ENCODE measurements at regions not wholly inside any gene's neighbourhood (a gene's known extent, or its start where the extent isn't known, plus 50 kb on each side); places are given as distances from the start of the nearest gene placed in this dataset.

- Mint-ChIP-seq H3K36me3 (ENCODE audit: insufficient read depth in 2 of 2) (no peaks in the 10 kb centered on the region), H3K4me3 (no peak overlapping the region), H3K4me1 (ENCODE audit: low read depth) (no peaks in the 10 kb centered on the region), H3K9me3 (peaks cover 1 to 3% of the 10 kb centered on the region in 2 donors), H3K27ac (no peak overlapping the region), H3K27me3 (ENCODE audit: low read depth) (no peaks in the 10 kb centered on the region)
- DNase-seq (no peak), ATAC-seq (replicated peaks in 1 of 2) (no peak)
These were observed 1137.0 kb downstream of the PCDH18 start for GRCh38 chr4:136395212-136395722.

DNA sequence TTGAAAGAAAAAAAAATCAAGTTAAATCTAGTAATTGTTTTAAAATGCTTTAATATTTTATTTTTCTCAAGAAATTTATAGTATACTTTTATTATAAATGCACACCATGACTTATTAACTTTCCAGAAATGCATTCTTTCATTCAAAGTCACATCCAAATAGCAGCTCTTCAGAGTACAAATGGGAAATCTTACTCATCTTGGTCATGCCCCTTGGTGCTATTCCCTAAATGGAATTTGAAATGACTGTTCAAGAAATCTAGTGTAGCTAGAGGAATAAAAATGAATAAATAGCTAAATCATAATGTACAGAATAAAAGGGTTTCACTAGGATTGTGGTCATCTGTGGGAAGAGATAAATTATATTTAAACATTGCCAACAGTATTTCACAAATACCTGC is 1139.7 kb downstream of the PCDH18 start:
- H3K4me1 Mint-ChIP-seq (ENCODE audit: low read depth), result no peaks in the 10 kb centered on the region
- no peak overlapping the region for H3K27ac Mint-ChIP-seq
- no peaks in the 10 kb centered on the region for H3K36me3 Mint-ChIP-seq (ENCODE audit: insufficient read depth in 2 of 2)
- peaks cover 1 to 3% of the 10 kb centered on the region in 2 donors for H3K9me3 Mint-ChIP-seq
- ATAC-seq (replicated peaks in 1 of 2) (no peak), DNase-seq (no peak)
- no peaks in the 10 kb centered on the region for H3K27me3 Mint-ChIP-seq (ENCODE audit: low read depth)
- H3K4me3 Mint-ChIP-seq, result no peak overlapping the region

- H3K27ac Mint-ChIP-seq, result no peak overlapping the region
- H3K27me3 Mint-ChIP-seq (ENCODE audit: low read depth), result no peaks in the 10 kb centered on the region
- peaks cover 1 to 3% of the 10 kb centered on the region in 2 donors for H3K9me3 Mint-ChIP-seq
- H3K4me3 Mint-ChIP-seq, result no peak overlapping the region
- H3K4me1 Mint-ChIP-seq (ENCODE audit: low read depth), result no peaks in the 10 kb centered on the region
- DNase-seq (no peak), ATAC-seq (replicated peaks in 1 of 2) (no peak)
- H3K36me3 Mint-ChIP-seq (ENCODE audit: insufficient read depth in 2 of 2), result no peaks in the 10 kb centered on the region
These were observed 1141.5 kb downstream of the PCDH18 start for GRCh38 chr4:136390824-136391223.

DNA sequence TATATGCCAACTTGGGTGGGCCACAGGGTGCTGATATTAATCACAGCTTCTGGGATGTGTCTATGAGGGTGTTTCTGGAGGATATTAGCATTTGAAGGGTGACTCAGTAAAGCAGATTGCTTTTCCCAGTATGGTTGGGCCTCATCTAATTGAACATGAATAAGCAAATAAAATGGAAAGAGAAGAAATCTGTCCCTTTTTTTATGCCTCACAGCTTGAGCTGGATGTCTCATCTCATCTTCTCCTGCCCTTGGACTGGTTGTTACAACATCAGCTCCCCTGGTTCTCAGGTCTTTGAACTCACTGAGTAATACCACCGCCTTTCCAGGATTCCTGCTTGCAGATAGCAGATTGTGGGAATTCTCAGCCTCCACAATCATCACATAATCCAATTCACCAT is 1149.2 kb downstream of the PCDH18 start:
- DNase-seq (no peak), ATAC-seq (replicated peaks in 1 of 2) (no peak)
- H3K36me3 Mint-ChIP-seq (ENCODE audit: insufficient read depth in 2 of 2), result no peaks in the 10 kb centered on the region
- no peaks in the 10 kb centered on the region for H3K27me3 Mint-ChIP-seq (ENCODE audit: low read depth)
- no peaks in the 10 kb centered on the region for H3K9me3 Mint-ChIP-seq
- H3K4me1 Mint-ChIP-seq (ENCODE audit: low read depth), result no peaks in the 10 kb centered on the region
- no peak overlapping the region for H3K4me3 Mint-ChIP-seq
- no peak overlapping the region for H3K27ac Mint-ChIP-seq

- Mint-ChIP-seq H3K36me3 (ENCODE audit: insufficient read depth in 2 of 2) (no peaks in the 10 kb centered on the region), H3K27me3 (ENCODE audit: low read depth) (no peaks in the 10 kb centered on the region), H3K4me1 (ENCODE audit: low read depth) (no peaks in the 10 kb centered on the region), H3K27ac (no peak overlapping the region), H3K9me3 (peaks cover 0 to 5% of the 10 kb centered on the region in 2 donors), H3K4me3 (no peak overlapping the region)
- DNase-seq, result no peak
- ATAC-seq (replicated peaks in 1 of 2), result no peak
These were observed 1161.1 kb downstream of the PCDH18 start for GRCh38 chr4:136371231-136371630.

- no peak overlapping the region for H3K4me3 Mint-ChIP-seq
- H3K4me1 Mint-ChIP-seq (ENCODE audit: low read depth), result no peaks in the 10 kb centered on the region
- DNase-seq (no peak), ATAC-seq (replicated peaks in 1 of 2) (no peak)
- no peaks in the 10 kb centered on the region for H3K27me3 Mint-ChIP-seq (ENCODE audit: low read depth)
- no peaks in the 10 kb centered on the region for H3K36me3 Mint-ChIP-seq (ENCODE audit: insufficient read depth in 2 of 2)
- peaks cover 2 to 4% of the 10 kb centered on the region in 2 donors for H3K9me3 Mint-ChIP-seq
- H3K27ac Mint-ChIP-seq, result no peak overlapping the region
These were observed 1163.2 kb downstream of the PCDH18 start for GRCh38 chr4:136369073-136369472.

- Mint-ChIP-seq H3K27ac (no peak overlapping the region), H3K4me3 (no peak overlapping the region), H3K27me3 (ENCODE audit: low read depth) (no peaks in the 10 kb centered on the region), H3K4me1 (ENCODE audit: low read depth) (no peaks in the 10 kb centered on the region), H3K9me3 (no peaks in the 10 kb centered on the region), H3K36me3 (ENCODE audit: insufficient read depth in 2 of 2) (no peaks in the 10 kb centered on the region)
- DNase-seq (no peak), ATAC-seq (replicated peaks in 1 of 2) (no peak)
These were observed 1174.7 kb downstream of the PCDH18 start for GRCh38 chr4:136357556-136357955.

GRCh38 chr4:136355970-136356369 is 1176.3 kb downstream of the PCDH18 start:
- no peak for DNase-seq
- H3K9me3 Mint-ChIP-seq, result no peaks in the 10 kb centered on the region
- no peaks in the 10 kb centered on the region for H3K4me1 Mint-ChIP-seq (ENCODE audit: low read depth)
- no peaks in the 10 kb centered on the region for H3K36me3 Mint-ChIP-seq (ENCODE audit: insufficient read depth in 2 of 2)
- H3K4me3 Mint-ChIP-seq, result no peak overlapping the region
- no peak overlapping the region for H3K27ac Mint-ChIP-seq
- H3K27me3 Mint-ChIP-seq (ENCODE audit: low read depth), result no peaks in the 10 kb centered on the region
- no peak for ATAC-seq (replicated peaks in 1 of 2)

DNA sequence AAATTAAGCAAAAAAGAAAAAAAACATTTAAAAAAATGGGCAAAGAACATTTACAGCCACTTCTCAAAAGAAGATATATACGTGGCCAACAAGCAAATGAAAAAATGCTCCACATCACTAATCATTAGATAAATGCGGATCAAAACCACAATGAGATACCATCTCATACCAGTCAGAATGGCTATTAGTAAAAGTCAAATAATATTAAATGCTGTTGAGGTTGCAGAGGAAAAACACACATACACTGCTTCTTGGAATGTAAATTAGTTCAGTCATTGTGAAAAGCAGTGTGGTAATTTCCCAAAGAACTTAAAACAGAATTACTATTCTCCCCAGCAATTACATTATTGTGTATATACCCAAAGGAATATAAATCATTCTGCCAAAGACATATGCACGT is 1189.0 kb downstream of the PCDH18 start:
- Mint-ChIP-seq H3K4me1 (ENCODE audit: low read depth) (no peaks in the 10 kb centered on the region), H3K4me3 (no peak overlapping the region), H3K36me3 (ENCODE audit: insufficient read depth in 2 of 2) (no peaks in the 10 kb centered on the region), H3K27ac (no peak overlapping the region), H3K9me3 (peaks cover 9 to 10% of the 10 kb centered on the region in 2 donors), H3K27me3 (ENCODE audit: low read depth) (no peaks in the 10 kb centered on the region)
- ATAC-seq (replicated peaks in 1 of 2), result no peak
- DNase-seq, result no peak

DNA sequence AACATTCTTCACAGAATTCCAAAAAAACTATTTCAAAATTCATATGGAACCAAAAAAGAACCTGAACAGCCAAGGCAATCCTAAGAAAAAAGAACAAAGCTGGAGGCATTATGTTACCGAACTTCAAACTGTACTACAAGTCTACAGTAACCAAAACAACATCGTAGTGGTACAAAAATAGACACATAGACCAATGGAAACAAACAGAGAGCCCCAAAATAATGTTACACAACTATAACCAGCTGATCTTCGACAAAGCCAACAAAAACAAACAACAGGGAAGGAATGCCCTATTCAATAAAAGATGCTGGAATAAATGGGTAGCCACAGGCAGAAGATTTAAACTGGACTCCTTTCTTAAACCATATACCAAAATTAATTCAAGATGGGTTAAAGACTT is 1189.6 kb downstream of the PCDH18 start:
- Mint-ChIP-seq H3K4me1 (ENCODE audit: low read depth) (no peaks in the 10 kb centered on the region), H3K4me3 (no peak overlapping the region), H3K36me3 (ENCODE audit: insufficient read depth in 2 of 2) (no peaks in the 10 kb centered on the region), H3K27ac (no peak overlapping the region), H3K27me3 (ENCODE audit: low read depth) (no peaks in the 10 kb centered on the region), H3K9me3 (peaks cover 9 to 13% of the 10 kb centered on the region in 2 donors)
- DNase-seq (no peak), ATAC-seq (replicated peaks in 1 of 2) (no peak)

- no peak overlapping the region for H3K4me3 Mint-ChIP-seq
- no peaks in the 10 kb centered on the region for H3K4me1 Mint-ChIP-seq (ENCODE audit: low read depth)
- ATAC-seq (replicated peaks in 1 of 2), result no peak
- no peaks in the 10 kb centered on the region for H3K36me3 Mint-ChIP-seq (ENCODE audit: insufficient read depth in 2 of 2)
- H3K9me3 Mint-ChIP-seq, result peaks cover 6 to 8% of the 10 kb centered on the region in 2 donors
- H3K27ac Mint-ChIP-seq, result no peak overlapping the region
- no peak for DNase-seq
- no peaks in the 10 kb centered on the region for H3K27me3 Mint-ChIP-seq (ENCODE audit: low read depth)
These were observed 1195.1 kb downstream of the PCDH18 start for GRCh38 chr4:136337216-136337615.

- Mint-ChIP-seq H3K4me3 (no peak overlapping the region), H3K27ac (no peak overlapping the region), H3K9me3 (peaks cover 6 to 8% of the 10 kb centered on the region in 2 donors), H3K4me1 (ENCODE audit: low read depth) (no peaks in the 10 kb centered on the region), H3K36me3 (ENCODE audit: insufficient read depth in 2 of 2) (no peaks in the 10 kb centered on the region), H3K27me3 (ENCODE audit: low read depth) (no peaks in the 10 kb centered on the region)
- ATAC-seq (replicated peaks in 1 of 2) (no peak), DNase-seq (no peak)
These were observed 1195.8 kb downstream of the PCDH18 start for GRCh38 chr4:136336479-136336878.

GRCh38 chr4:136329042-136329662 is 1203.1 kb downstream of the PCDH18 start:
- Mint-ChIP-seq H3K36me3 (ENCODE audit: insufficient read depth in 2 of 2) (no peaks in the 10 kb centered on the region), H3K27me3 (ENCODE audit: low read depth) (no peaks in the 10 kb centered on the region), H3K4me1 (ENCODE audit: low read depth) (no peaks in the 10 kb centered on the region), H3K4me3 (no peak overlapping the region), H3K27ac (no peak overlapping the region), H3K9me3 (peaks cover 0 to 2% of the 10 kb centered on the region in 2 donors)
- DNase-seq, result no peak
- ATAC-seq (replicated peaks in 1 of 2), result no peak

DNA sequence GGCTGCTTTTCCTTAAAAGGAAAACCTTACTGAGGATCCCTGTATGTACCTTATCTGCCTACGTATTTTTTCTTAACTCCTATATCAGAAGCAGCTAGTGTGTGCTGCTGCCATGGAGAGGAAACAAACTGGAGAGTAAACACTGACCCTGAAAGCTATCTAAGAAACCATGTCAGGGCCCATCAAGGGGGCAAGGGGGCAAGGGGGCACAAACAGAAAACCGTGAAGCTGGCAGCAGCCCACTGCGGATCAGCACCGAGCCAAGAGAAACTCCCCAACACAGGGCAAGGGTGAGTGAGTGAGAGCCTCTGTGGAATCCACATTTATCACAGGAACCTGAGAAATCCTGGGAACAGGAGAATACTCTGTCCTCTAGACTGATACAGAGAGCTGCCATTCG is 1204.2 kb downstream of the PCDH18 start:
- no peak overlapping the region for H3K4me3 Mint-ChIP-seq
- ATAC-seq (replicated peaks in 1 of 2), result no peak
- DNase-seq, result no peak
- no peaks in the 10 kb centered on the region for H3K36me3 Mint-ChIP-seq (ENCODE audit: insufficient read depth in 2 of 2)
- H3K27me3 Mint-ChIP-seq (ENCODE audit: low read depth), result no peaks in the 10 kb centered on the region
- no peaks in the 10 kb centered on the region for H3K4me1 Mint-ChIP-seq (ENCODE audit: low read depth)
- no peak overlapping the region for H3K27ac Mint-ChIP-seq
- H3K9me3 Mint-ChIP-seq, result peaks cover 0 to 2% of the 10 kb centered on the region in 2 donors
